MM.1S (cell line): ENCODE measurements at regions not wholly inside any gene's neighbourhood (a gene's known extent, or its start where the extent isn't known, plus 50 kb on each side); places are given as distances from the start of the nearest gene placed in this dataset.

Experiments
- DNase-seq: peaks from one replicate; pipeline ENCODE4 v3.0.0-alpha.2; 2015
- H2AFZ ChIP-seq: fragments of 300-600 bp; sonication (generic); 2 replicates; pipeline ENCODE4 v1.6.0; 2016; ENCODE audit warnings: antibody characterized with exemption, low read length
- H3F3A ChIP-seq: fragments of 300-600 bp; sonication (generic); 2 replicates; pipeline ENCODE4 v1.6.1; 2016; ENCODE audit warnings: mild to moderate bottlenecking, antibody characterized with exemption, low read length, moderate library complexity, mixed read lengths; ENCODE audit not compliant: insufficient read depth
- H3K27ac ChIP-seq: fragments of 300-600 bp; sonication (generic); 2 replicates; pipeline ENCODE4 v1.5.1; 2016; ENCODE audit warnings: mild to moderate bottlenecking, low read length
- H3K27me3 ChIP-seq: fragments of 300-600 bp; sonication (generic); replicated peaks from 2 replicates; pipeline ENCODE4 v1.6.0; 2016; ENCODE audit warnings: low read length; ENCODE audit not compliant: insufficient read depth
- H3K36me3 ChIP-seq: fragments of 300-600 bp; sonication (generic); replicated peaks from 2 replicates; pipeline ENCODE4 v1.6.1; 2016; ENCODE audit warnings: mild to moderate bottlenecking, low read length, mixed read lengths; ENCODE audit not compliant: insufficient read depth
- H3K4me1 ChIP-seq: fragments of 300-600 bp; sonication (generic); 2 replicates; pipeline ENCODE4 v1.6.1; 2016; ENCODE audit warnings: low read length, mixed read lengths
- H3K4me2 ChIP-seq: fragments of 300-600 bp; sonication (generic); 2 replicates; pipeline ENCODE4 v1.6.0; 2016; ENCODE audit warnings: low read depth, low read length
- H3K4me3 ChIP-seq: fragments of 300-600 bp; sonication (generic); 2 replicates; pipeline ENCODE4 v1.5.1; 2016; ENCODE audit warnings: low read length, mixed read lengths
- H3K79me2 ChIP-seq: fragments of 300-600 bp; sonication (generic); 2 replicates; pipeline ENCODE4 v1.6.1; 2016; ENCODE audit warnings: mixed run types, low read length, mixed read lengths
- H3K9ac ChIP-seq: fragments of 300-600 bp; sonication (generic); 2 replicates; pipeline ENCODE4 v1.6.1; 2016; ENCODE audit warnings: low read length, mixed read lengths
- H3K9me2 ChIP-seq: fragments of 300-600 bp; sonication (generic); replicated peaks from 2 replicates; pipeline ENCODE4 v1.6.1; 2016; ENCODE audit warnings: mild to moderate bottlenecking, low read length, mixed read lengths; ENCODE audit not compliant: insufficient read depth
- H3K9me3 ChIP-seq: fragments of 300-600 bp; sonication (generic); replicated peaks from 2 replicates; pipeline ENCODE4 v1.6.1; 2016; ENCODE audit warnings: mild to moderate bottlenecking, low read length, mixed read lengths; ENCODE audit not compliant: insufficient read depth
- H4K20me1 ChIP-seq: fragments of 300-600 bp; sonication (generic); 2 replicates; pipeline ENCODE4 v1.6.1; 2016; ENCODE audit warnings: mild to moderate bottlenecking, low read length, moderate library complexity, mixed read lengths; ENCODE audit not compliant: insufficient read depth
- CTCF ChIP-seq: fragments of 300-600 bp; sonication (generic); IDR thresholded peaks from 2 replicates; pipeline ENCODE4 v1.5.1; 2016; ENCODE audit warnings: antibody characterized with exemption, low read length, mixed read lengths
- EZH2 ChIP-seq: fragments of 300-600 bp; sonication (generic); optimal IDR thresholded peaks from 2 replicates; pipeline ENCODE3; 2017; ENCODE audit warnings: low read depth, mild to moderate bottlenecking, antibody characterized with exemption, low read length, mixed read lengths
- EZH2phosphoT487 ChIP-seq: fragments of 300-600 bp; sonication (generic); IDR thresholded peaks from 2 replicates; pipeline ENCODE4 v1.6.1; 2018; ENCODE audit warnings: antibody characterized with exemption, low read length

- no peaks in the 10 kb centered on the region for H3K36me3 ChIP-seq
- no peak overlapping the region for H3K4me2 ChIP-seq
- no peak overlapping the region for H3K27ac ChIP-seq
- no peaks in the 10 kb centered on the region for H3K27me3 ChIP-seq
- no peaks in the 10 kb centered on the region for H3K79me2 ChIP-seq
- H3K4me3 ChIP-seq = no peak overlapping the region
- no peaks in the 10 kb centered on the region for H4K20me1 ChIP-seq
- no peaks in the 10 kb centered on the region for H3K9me3 ChIP-seq
- H3F3A ChIP-seq = no peaks in the 10 kb centered on the region
- no peaks in the 10 kb centered on the region for H3K4me1 ChIP-seq
- TF ChIP-seq CTCF = no peak
- TF ChIP-seq EZH2phosphoT487 = no peak
- TF ChIP-seq EZH2 = no peak
- H3K9ac ChIP-seq = no peak overlapping the region
- no peak overlapping the region for H2AFZ ChIP-seq
- no peak for DNase-seq
- H3K9me2 ChIP-seq = no peaks in the 10 kb centered on the region
Observed at GRCh38 chr15:72962054-72962702, 90.1 kb upstream of the NEO1 start.

GRCh38 chr15:72961346-72961745 is 90.9 kb upstream of the NEO1 start:
- Histone ChIP-seq H3K9me2 (no peaks in the 10 kb centered on the region), H3K27me3 (no peaks in the 10 kb centered on the region), H3K27ac (no peak overlapping the region), H3K4me2 (no peak overlapping the region), H3K4me1 (no peaks in the 10 kb centered on the region), H3F3A (no peaks in the 10 kb centered on the region), H4K20me1 (no peaks in the 10 kb centered on the region), H3K79me2 (no peaks in the 10 kb centered on the region), H2AFZ (no peak overlapping the region), H3K9me3 (no peaks in the 10 kb centered on the region), H3K4me3 (no peak overlapping the region), H3K9ac (no peak overlapping the region), H3K36me3 (no peaks in the 10 kb centered on the region)
- no peak for TF ChIP-seq EZH2phosphoT487
- no peak for TF ChIP-seq CTCF
- TF ChIP-seq EZH2 = no peak
- no peak for DNase-seq

GRCh38 chr15:72958634-72959033 is 93.6 kb upstream of the NEO1 start:
- Histone ChIP-seq H3F3A (no peaks in the 10 kb centered on the region), H3K79me2 (no peaks in the 10 kb centered on the region), H3K4me3 (no peak overlapping the region), H4K20me1 (no peaks in the 10 kb centered on the region), H3K9ac (no peak overlapping the region), H3K9me2 (no peaks in the 10 kb centered on the region), H3K4me1 (no peaks in the 10 kb centered on the region), H3K9me3 (no peaks in the 10 kb centered on the region), H3K27me3 (no peaks in the 10 kb centered on the region), H3K4me2 (no peak overlapping the region), H3K36me3 (no peaks in the 10 kb centered on the region), H2AFZ (no peak overlapping the region), H3K27ac (no peak overlapping the region)
- TF ChIP-seq CTCF (no peak), EZH2phosphoT487 (no peak), EZH2 (no peak)
- no peak for DNase-seq
